ENCODE measurements at regions not wholly inside any gene's neighbourhood (a gene's known extent, or its start where the extent isn't known, plus 50 kb on each side); places are given as distances from the start of the nearest gene placed in this dataset.

- Histone ChIP-seq H3K4me1 (replicated peaks in 1 of 2) (peaks cover 18 to 22% of the 10 kb centered on the region in 2 donors), H3K4me3 (no peak overlapping the region), H3K27ac (no peak overlapping the region)
- in situ Hi-C loops (cut with MboI; ENCODE audit: low pct_unique_long_range_greater_than_20kb in 2 of 9, low sequenced_read_pairs in 9 of 9, unreplicated experiment in 9 of 9), result loop anchor here in 3 of 9 experiments (10.0 to 25.0 kb wide), 3 partner anchors 127 to 202 kb away; partner anchors contain the start of gene SLC7A1 (in 1 of the 3)
- ATAC-seq (replicated peaks in 6 of 8), result no peak
- WGBS, 10 experiments, result 0 to 100% (median 52%) methylated on average over 1 to 2 of the region's 2 CpGs; no CpG with 5 or more reads in 4 of the 10 experiments
Measured at GRCh38 chr13:29713839-29714238, 118.4 kb upstream of the SLC7A1 start.

GRCh38 chr13:29711776-29712175 is 116.3 kb upstream of the SLC7A1 start:
- ATAC-seq (replicated peaks in 6 of 8), result no peak
- 46 to 100% (median 89%) methylated on average over 1 to 4 of the region's 4 CpGs; no CpG with 5 or more reads in 1 of the 10 experiments for WGBS, 10 experiments
- H3K4me1 ChIP-seq (replicated peaks in 1 of 2), result peaks cover 23 to 25% of the 10 kb centered on the region in 2 donors
- no peak overlapping the region for H3K27ac ChIP-seq
- H3K4me3 ChIP-seq, result no peak overlapping the region
- in situ Hi-C loops (cut with MboI; ENCODE audit: low pct_unique_long_range_greater_than_20kb in 2 of 9, low sequenced_read_pairs in 9 of 9, unreplicated experiment in 9 of 9), result loop anchor here in 3 of 9 experiments (10.0 to 25.0 kb wide), 3 partner anchors 124 to 199 kb away; partner anchors contain the start of gene SLC7A1 (in 1 of the 3)

GRCh38 chr13:29710511-29710910 is 115.0 kb upstream of the SLC7A1 start:
- ATAC-seq (replicated peaks in 6 of 8), result peak in 2 of 8 experiments; percentile 36
- peak overlapping the region in 1 of 2 donors; percentile 55 for H3K27ac ChIP-seq
- H3K4me3 ChIP-seq, result no peak overlapping the region
- H3K4me1 ChIP-seq (replicated peaks in 1 of 2), result peaks cover 23 to 25% of the 10 kb centered on the region in 2 donors
- in situ Hi-C loops (cut with MboI; ENCODE audit: low pct_unique_long_range_greater_than_20kb in 2 of 9, low sequenced_read_pairs in 9 of 9, unreplicated experiment in 9 of 9), result loop anchor here in 3 of 9 experiments (10.0 to 25.0 kb wide), 3 partner anchors 123 to 198 kb away; partner anchors contain the start of gene SLC7A1 (in 1 of the 3)
- 14 to 100% (median 55%) methylated on average over 1 of the region's 1 CpG for WGBS, 10 experiments

- ATAC-seq (replicated peaks in 6 of 8), result peak in 5 of 8 experiments; percentile 28 to 73 (median 59)
- Histone ChIP-seq H3K27ac (no peak overlapping the region), H3K4me1 (replicated peaks in 1 of 2) (peaks cover 23 to 25% of the 10 kb centered on the region in 2 donors), H3K4me3 (no peak overlapping the region)
- in situ Hi-C loops (cut with MboI; ENCODE audit: low pct_unique_long_range_greater_than_20kb in 2 of 9, low sequenced_read_pairs in 9 of 9, unreplicated experiment in 9 of 9), result loop anchor here in 3 of 9 experiments (10.0 to 25.0 kb wide), 3 partner anchors 122 to 197 kb away; partner anchors contain the start of gene SLC7A1 (in 1 of the 3)
- 45 to 85% (median 59%) methylated on average over 1 to 14 of the region's 14 CpGs; no CpG with 5 or more reads in 1 of the 10 experiments for WGBS, 10 experiments
Measured at GRCh38 chr13:29709407-29710069, 114.0 kb upstream of the SLC7A1 start.

- Histone ChIP-seq H3K4me3 (no peak overlapping the region), H3K4me1 (replicated peaks in 1 of 2) (peaks cover 23 to 25% of the 10 kb centered on the region in 2 donors), H3K27ac (no peak overlapping the region)
- in situ Hi-C loops (cut with MboI; ENCODE audit: low pct_unique_long_range_greater_than_20kb in 2 of 9, low sequenced_read_pairs in 9 of 9, unreplicated experiment in 9 of 9), result loop anchor here in 3 of 9 experiments (25.0 kb wide), 2 partner anchors 121 to 196 kb away; partner anchors contain the start of gene SLC7A1 (in 1 of the 3)
- peak in 3 of 8 experiments; percentile 67 to 98 (median 80) for ATAC-seq (replicated peaks in 6 of 8)
- WGBS, 10 experiments, result 20 to 100% (median 89%) methylated on average over 1 to 5 of the region's 7 CpGs; no CpG with 5 or more reads in 2 of the 10 experiments
Measured at GRCh38 chr13:29707876-29708543, 112.5 kb upstream of the SLC7A1 start.

GRCh38 chr13:29706923-29707322 is 111.4 kb upstream of the SLC7A1 start:
- in situ Hi-C loops (cut with MboI; ENCODE audit: low pct_unique_long_range_greater_than_20kb in 2 of 9, low sequenced_read_pairs in 9 of 9, unreplicated experiment in 9 of 9), result loop anchor here in 3 of 9 experiments (25.0 kb wide), 2 partner anchors 120 to 195 kb away; partner anchors contain the start of gene SLC7A1 (in 1 of the 3)
- H3K4me1 ChIP-seq (replicated peaks in 1 of 2), result peaks cover 23 to 25% of the 10 kb centered on the region in 2 donors
- H3K4me3 ChIP-seq, result no peak overlapping the region
- no peak for ATAC-seq (replicated peaks in 6 of 8)
- 39 to 98% (median 83%) methylated on average over 2 to 9 of the region's 9 CpGs; no CpG with 5 or more reads in 1 of the 10 experiments for WGBS, 10 experiments
- H3K27ac ChIP-seq, result no peak overlapping the region

- Histone ChIP-seq H3K27ac (no peak overlapping the region), H3K4me3 (no peak overlapping the region), H3K4me1 (replicated peaks in 1 of 2) (peaks cover 11 to 13% of the 10 kb centered on the region in 2 donors)
- 0 to 80% (median 60%) methylated on average over 1 to 2 of the region's 3 CpGs; no CpG with 5 or more reads in 3 of the 10 experiments for WGBS, 10 experiments
- peak in 2 of 8 experiments; percentile 4 to 8 for ATAC-seq (replicated peaks in 6 of 8)
- in situ Hi-C loops (cut with MboI; ENCODE audit: low pct_unique_long_range_greater_than_20kb in 2 of 9, low sequenced_read_pairs in 9 of 9, unreplicated experiment in 9 of 9), result loop anchor here in 3 of 9 experiments (25.0 kb wide), 2 partner anchors 117 to 192 kb away; partner anchors contain the start of gene SLC7A1 (in 1 of the 3)
Measured at GRCh38 chr13:29704648-29705047, 109.2 kb upstream of the SLC7A1 start.

- 36 to 100% (median 85%) methylated on average over 1 to 3 of the region's 4 CpGs; no CpG with 5 or more reads in 2 of the 10 experiments for WGBS, 10 experiments
- H3K4me1 ChIP-seq (replicated peaks in 1 of 2), result peaks cover 0 to under 1% of the 10 kb centered on the region in 2 donors
- no peak overlapping the region for H3K27ac ChIP-seq
- no peak for ATAC-seq (replicated peaks in 6 of 8)
- in situ Hi-C loops (cut with MboI; ENCODE audit: low pct_unique_long_range_greater_than_20kb in 2 of 9, low sequenced_read_pairs in 9 of 9, unreplicated experiment in 9 of 9), result loop anchor here in 3 of 9 experiments (25.0 kb wide), 2 partner anchors 116 to 191 kb away; partner anchors contain the start of gene SLC7A1 (in 1 of the 3)
- no peak overlapping the region for H3K4me3 ChIP-seq
Measured at GRCh38 chr13:29703421-29703820, 107.9 kb upstream of the SLC7A1 start.

- H3K4me3 ChIP-seq, result no peak overlapping the region
- no peak overlapping the region for H3K27ac ChIP-seq
- peak in 3 of 8 experiments; percentile 58 to 93 (median 86) for ATAC-seq (replicated peaks in 6 of 8)
- WGBS, 10 experiments, result 0 to 100% (median 53%) methylated on average over 1 to 13 of the region's 13 CpGs; no CpG with 5 or more reads in 3 of the 10 experiments
- H3K4me1 ChIP-seq (replicated peaks in 1 of 2), result no peaks in the 10 kb centered on the region
- in situ Hi-C loops (cut with MboI; ENCODE audit: low pct_unique_long_range_greater_than_20kb in 2 of 9, low sequenced_read_pairs in 9 of 9, unreplicated experiment in 9 of 9), result loop anchor here in 3 of 9 experiments (25.0 kb wide), 2 partner anchors 116 to 191 kb away; partner anchors contain the start of gene SLC7A1 (in 1 of the 3)
Measured at GRCh38 chr13:29702912-29703351, 107.4 kb upstream of the SLC7A1 start.

- in situ Hi-C loops (cut with MboI; ENCODE audit: low pct_unique_long_range_greater_than_20kb in 2 of 9, low sequenced_read_pairs in 9 of 9, unreplicated experiment in 9 of 9), result no loop called here
- ATAC-seq (replicated peaks in 6 of 8), result no peak
- 55 to 100% (median 82%) methylated on average over 1 to 3 of the region's 3 CpGs for WGBS, 10 experiments
- Histone ChIP-seq H3K4me1 (replicated peaks in 1 of 2) (no peaks in the 10 kb centered on the region), H3K27ac (no peak overlapping the region), H3K4me3 (no peak overlapping the region)
Measured at GRCh38 chr13:29698106-29698505, 102.6 kb upstream of the SLC7A1 start.

- in situ Hi-C loops (cut with MboI; ENCODE audit: low pct_unique_long_range_greater_than_20kb in 2 of 9, low sequenced_read_pairs in 9 of 9, unreplicated experiment in 9 of 9), result no loop called here
- ATAC-seq (replicated peaks in 6 of 8), result no peak
- H3K27ac ChIP-seq, result no peak overlapping the region
- no peaks in the 10 kb centered on the region for H3K4me1 ChIP-seq (replicated peaks in 1 of 2)
- H3K4me3 ChIP-seq, result no peak overlapping the region
Measured at GRCh38 chr13:29696606-29697005, 101.1 kb upstream of the SLC7A1 start.

- H3K4me1 ChIP-seq (replicated peaks in 1 of 2), result no peaks in the 10 kb centered on the region
- no peak for ATAC-seq (replicated peaks in 6 of 8)
- in situ Hi-C loops (cut with MboI; ENCODE audit: low pct_unique_long_range_greater_than_20kb in 2 of 9, low sequenced_read_pairs in 9 of 9, unreplicated experiment in 9 of 9), result no loop called here
- WGBS, 10 experiments, result 60 to 93% (median 83%) methylated on average over 3 to 12 of the region's 13 CpGs
- H3K4me3 ChIP-seq, result no peak overlapping the region
- no peak overlapping the region for H3K27ac ChIP-seq
Measured at GRCh38 chr13:29693275-29693945, 97.9 kb upstream of the SLC7A1 start.

All from motor neuron (in vitro differentiated cells).